CD4-positive, CD25-positive, alpha-beta regulatory T cell (primary cell): ENCODE measurements at regions not wholly inside any gene's neighbourhood (a gene's known extent, or its start where the extent isn't known, plus 50 kb on each side); places are given as distances from the start of the nearest gene placed in this dataset.

ENCODE experiments used
- ATAC-seq, 2 donors: fragments of 150-1000 bp; cut with Tn5 transposase; one replicate each; pipeline ENCODE4 v1.10.0; 2021; ENCODE audit warnings: low read depth in 2 of 2, moderate number of reproducible peaks in 2 of 2, moderate library complexity in 1 of 2
- DNase-seq, 3 donors: peaks; one replicate each; pipeline versions ENCODE4 v3.0.0 to v3.0.0-alpha.2; 2012 to 2022; ENCODE audit warnings: mixed read lengths in 1 of 3
- H3K27ac ChIP-seq: one replicate; pipeline ENCODE4 v1.7.0; 2013; ENCODE audit warnings: mild to moderate bottlenecking, low read length; ENCODE audit not compliant: insufficient read depth, poor library complexity, severe bottlenecking
- H3K27me3 ChIP-seq: one replicate; pipeline ENCODE4 v1.7.0; 2013; ENCODE audit warnings: low read length; ENCODE audit not compliant: control insufficient read depth, insufficient read depth
- H3K36me3 ChIP-seq: one replicate; pipeline ENCODE4 v1.7.0; 2013; ENCODE audit warnings: mild to moderate bottlenecking, low read length, moderate library complexity; ENCODE audit not compliant: control insufficient read depth, insufficient read depth
- H3K4me1 ChIP-seq: 2 replicates; pipeline ENCODE4 v1.7.0; 2013; ENCODE audit warnings: mild to moderate bottlenecking, low read length; ENCODE audit not compliant: insufficient read depth, control insufficient read depth, poor library complexity, severe bottlenecking
- H3K4me3 ChIP-seq: one replicate; pipeline ENCODE4 v1.7.0; 2013; ENCODE audit warnings: low read depth, mild to moderate bottlenecking, low read length, moderate library complexity
- H3K9me3 ChIP-seq, 2 experiments: 1 replicate in 1 of 2; 2 replicates in 1 of 2; pipeline ENCODE4 v1.7.0; 2013; ENCODE audit warnings: low read length in 2 of 2, mild to moderate bottlenecking in 1 of 2, moderate library complexity in 1 of 2; ENCODE audit not compliant: control insufficient read depth in 2 of 2
- H3K27ac Mint-ChIP-seq, 3 donors: one replicate each; pipeline ENCODE4 v1.8.0; 2020 to 2022; ENCODE audit warnings: mild to moderate bottlenecking in 3 of 3, mixed read lengths in 3 of 3, moderate library complexity in 2 of 3
- H3K27me3 Mint-ChIP-seq: one replicate; pipeline ENCODE4 v1.8.0; 2022; ENCODE audit warnings: mild to moderate bottlenecking, mixed read lengths
- H3K36me3 Mint-ChIP-seq: one replicate; pipeline ENCODE4 v1.8.0; 2020; ENCODE audit warnings: mixed read lengths
- H3K4me1 Mint-ChIP-seq, 4 donors: one replicate each; pipeline ENCODE4 v1.8.0; 2020 to 2022; ENCODE audit warnings: mixed read lengths in 4 of 4, mild to moderate bottlenecking in 1 of 4
- H3K4me3 Mint-ChIP-seq, 4 donors: one replicate each; pipeline ENCODE4 v1.8.0; 2020 to 2022; ENCODE audit warnings: mild to moderate bottlenecking in 4 of 4, mixed read lengths in 4 of 4, moderate library complexity in 3 of 4
- H3K9me3 Mint-ChIP-seq, 7 donors: one replicate each; pipeline ENCODE4 v1.8.0; 2020 to 2022; ENCODE audit warnings: mixed read lengths in 7 of 7, mild to moderate bottlenecking in 3 of 7, moderate library complexity in 2 of 7

DNA sequence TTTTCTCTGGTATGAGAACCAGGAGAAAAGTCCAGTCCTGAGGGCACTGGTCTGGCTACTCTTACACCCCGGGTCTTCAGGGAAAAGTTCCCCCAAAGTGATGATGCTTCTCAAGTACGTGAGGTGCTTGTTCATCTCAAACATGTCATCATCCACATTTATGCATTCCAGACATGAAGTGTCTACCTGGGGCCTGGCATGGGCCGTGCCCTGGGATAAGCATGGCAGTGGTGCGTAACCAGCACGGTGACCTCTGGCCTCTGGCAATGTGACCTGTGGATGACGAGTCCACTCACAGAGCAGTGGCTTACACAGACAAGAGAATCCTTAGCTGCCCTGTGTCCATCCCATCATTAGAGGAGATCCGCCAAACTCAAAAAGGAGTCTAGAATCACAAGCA lies 74.8 kb upstream of the LGALSL start:
- H3K27me3 ChIP-seq = no peaks in the 10 kb centered on the region
- H3K36me3 ChIP-seq = no peaks in the 10 kb centered on the region
- Mint-ChIP-seq H3K4me1 (peaks cover 2 to 6% (median 4%) of the 10 kb centered on the region in 4 donors), H3K4me3 (no peak overlapping the region), H3K36me3 (no peaks in the 10 kb centered on the region), H3K27me3 (peaks cover 4% of the 10 kb centered on the region), H3K9me3 (peaks cover 0 to 4% (median 0%) of the 10 kb centered on the region in 7 donors), H3K27ac (no peak overlapping the region)
- H3K4me3 ChIP-seq = no peak overlapping the region
- no peak overlapping the region for H3K27ac ChIP-seq
- no peaks in the 10 kb centered on the region for H3K4me1 ChIP-seq
- DNase-seq (no peak), ATAC-seq (no peak)
- H3K9me3 ChIP-seq = no peaks in the 10 kb centered on the region

DNA sequence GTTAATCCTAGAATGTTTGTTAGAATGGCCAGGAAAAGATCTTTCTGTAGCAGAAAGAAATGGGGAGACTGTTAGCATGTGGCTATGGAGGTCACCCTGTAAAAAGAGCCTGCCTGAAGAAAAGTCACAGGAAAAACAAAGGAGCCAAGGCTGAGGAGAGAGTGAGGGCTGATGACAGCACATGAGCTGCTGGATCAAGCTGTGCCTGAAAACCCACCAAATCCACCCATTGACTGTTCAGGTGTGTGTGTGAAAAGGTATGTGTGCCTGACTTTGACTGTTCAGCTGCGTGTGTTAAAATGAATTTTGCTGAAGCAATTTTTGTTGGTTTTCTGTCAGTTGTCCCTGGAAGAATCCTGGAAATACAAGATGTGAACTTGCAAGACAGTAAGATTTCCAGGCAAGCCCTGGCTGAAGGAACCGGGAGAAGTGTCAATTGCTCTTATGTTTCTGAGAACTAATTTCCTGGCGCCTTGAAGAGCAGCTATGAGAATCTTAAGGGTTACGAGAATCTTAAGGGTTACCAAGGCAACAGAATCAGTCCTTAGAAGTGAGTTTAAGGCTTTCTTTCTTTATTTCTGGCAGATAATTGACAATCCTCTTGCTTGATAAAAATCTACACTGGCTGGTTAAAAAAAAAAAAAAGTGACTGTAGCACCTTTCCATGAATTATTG lies 73.0 kb upstream of the LGALSL start:
- no peaks in the 10 kb centered on the region for H3K36me3 ChIP-seq
- no peaks in the 10 kb centered on the region for H3K9me3 ChIP-seq
- H3K36me3 Mint-ChIP-seq = no peaks in the 10 kb centered on the region
- H3K4me3 ChIP-seq = no peak overlapping the region
- ATAC-seq (no peak), DNase-seq (no peak)
- H3K4me3 Mint-ChIP-seq = no peak overlapping the region
- no peak overlapping the region for H3K27ac Mint-ChIP-seq
- H3K27ac ChIP-seq = no peak overlapping the region
- no peaks in the 10 kb centered on the region for H3K27me3 ChIP-seq
- H3K9me3 Mint-ChIP-seq = peaks cover 0 to 4% (median 0%) of the 10 kb centered on the region in 7 donors
- peaks cover 2 to 6% (median 4%) of the 10 kb centered on the region in 4 donors for H3K4me1 Mint-ChIP-seq
- peaks cover 4% of the 10 kb centered on the region for H3K27me3 Mint-ChIP-seq
- no peaks in the 10 kb centered on the region for H3K4me1 ChIP-seq

DNA sequence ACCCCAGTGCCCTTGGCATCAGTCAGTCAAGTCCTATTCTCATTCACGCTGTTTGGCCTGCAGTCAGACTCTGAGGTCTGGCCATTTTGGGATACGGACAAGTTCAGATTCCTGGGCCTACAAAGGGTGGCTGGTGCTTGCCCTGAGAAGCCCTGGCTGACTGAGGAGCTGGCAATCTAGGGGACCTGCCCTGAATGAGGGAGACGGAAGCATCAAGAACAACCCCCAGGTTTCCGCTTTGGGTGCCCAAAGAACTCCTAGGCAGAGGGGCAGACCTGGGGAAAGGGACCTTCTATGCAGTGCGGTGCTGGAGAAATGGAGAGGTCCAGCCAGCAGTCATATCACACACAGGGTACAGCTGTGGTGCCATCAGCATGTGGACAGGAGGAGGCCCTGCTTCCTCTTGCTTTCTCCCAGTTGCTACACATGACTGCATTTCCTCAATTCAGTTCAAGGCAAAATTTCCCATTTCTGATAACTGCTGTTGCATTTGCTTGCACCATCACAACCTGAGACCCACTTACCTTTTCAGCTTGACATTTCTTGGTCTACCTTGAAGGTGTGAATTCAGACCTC lies 70.9 kb upstream of the LGALSL start:
- Mint-ChIP-seq H3K4me1 (no peaks in the 10 kb centered on the region), H3K27ac (no peak overlapping the region), H3K27me3 (peaks cover 4% of the 10 kb centered on the region), H3K9me3 (peaks cover 0 to 4% (median 0%) of the 10 kb centered on the region in 7 donors), H3K36me3 (no peaks in the 10 kb centered on the region), H3K4me3 (no peak overlapping the region)
- Histone ChIP-seq H3K27ac (no peak overlapping the region), H3K4me1 (no peaks in the 10 kb centered on the region), H3K36me3 (no peaks in the 10 kb centered on the region), H3K27me3 (no peaks in the 10 kb centered on the region), H3K4me3 (no peak overlapping the region), H3K9me3 (no peaks in the 10 kb centered on the region)
- ATAC-seq = no peak
- no peak for DNase-seq

DNA sequence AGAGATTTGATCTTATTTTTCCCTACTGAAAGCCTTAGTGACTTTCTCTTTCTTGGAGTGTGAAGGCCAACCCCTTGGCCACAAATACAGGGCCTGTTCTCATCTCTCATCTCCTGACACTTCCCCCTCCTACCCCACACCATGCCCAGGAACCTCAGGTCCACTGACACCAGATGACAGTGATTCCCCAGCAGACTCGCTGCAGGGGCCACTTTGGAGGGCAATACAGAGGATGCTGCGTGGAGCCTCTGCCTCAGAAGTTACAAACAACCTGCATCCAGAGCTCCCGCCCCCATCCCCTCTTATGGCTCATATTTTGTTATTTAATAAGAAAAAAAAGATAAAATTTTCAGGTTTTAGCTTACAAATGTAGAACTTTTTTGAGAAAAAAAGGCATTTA lies 70.1 kb upstream of the LGALSL start:
- no peak overlapping the region for H3K27ac ChIP-seq
- H3K27me3 ChIP-seq = no peaks in the 10 kb centered on the region
- ATAC-seq = no peak
- no peak overlapping the region for H3K4me3 Mint-ChIP-seq
- no peaks in the 10 kb centered on the region for H3K9me3 ChIP-seq
- H3K9me3 Mint-ChIP-seq = peaks cover 0 to 4% (median 0%) of the 10 kb centered on the region in 7 donors
- peaks cover 9% of the 10 kb centered on the region for H3K27me3 Mint-ChIP-seq
- H3K4me3 ChIP-seq = no peak overlapping the region
- no peak for DNase-seq
- no peaks in the 10 kb centered on the region for H3K36me3 ChIP-seq
- H3K4me1 Mint-ChIP-seq = no peaks in the 10 kb centered on the region
- no peaks in the 10 kb centered on the region for H3K4me1 ChIP-seq
- no peak overlapping the region for H3K27ac Mint-ChIP-seq
- H3K36me3 Mint-ChIP-seq = no peaks in the 10 kb centered on the region

GRCh38 chr2:64386676-64387075 lies 67.3 kb upstream of the LGALSL start:
- no peaks in the 10 kb centered on the region for H3K4me1 ChIP-seq
- DNase-seq (no peak), ATAC-seq (no peak)
- peaks cover 14% of the 10 kb centered on the region for H3K27me3 Mint-ChIP-seq
- H3K4me1 Mint-ChIP-seq = no peaks in the 10 kb centered on the region
- no peaks in the 10 kb centered on the region for H3K36me3 Mint-ChIP-seq
- no peaks in the 10 kb centered on the region for H3K27me3 ChIP-seq
- H3K4me3 ChIP-seq = no peak overlapping the region
- H3K4me3 Mint-ChIP-seq = no peak overlapping the region
- peaks cover 0 to 17% (median 1%) of the 10 kb centered on the region in 7 donors for H3K9me3 Mint-ChIP-seq
- no peak overlapping the region for H3K27ac Mint-ChIP-seq
- H3K9me3 ChIP-seq = peaks cover 10 to 12% of the 10 kb centered on the region in 2 experiments
- H3K36me3 ChIP-seq = no peaks in the 10 kb centered on the region
- H3K27ac ChIP-seq = no peak overlapping the region

DNA sequence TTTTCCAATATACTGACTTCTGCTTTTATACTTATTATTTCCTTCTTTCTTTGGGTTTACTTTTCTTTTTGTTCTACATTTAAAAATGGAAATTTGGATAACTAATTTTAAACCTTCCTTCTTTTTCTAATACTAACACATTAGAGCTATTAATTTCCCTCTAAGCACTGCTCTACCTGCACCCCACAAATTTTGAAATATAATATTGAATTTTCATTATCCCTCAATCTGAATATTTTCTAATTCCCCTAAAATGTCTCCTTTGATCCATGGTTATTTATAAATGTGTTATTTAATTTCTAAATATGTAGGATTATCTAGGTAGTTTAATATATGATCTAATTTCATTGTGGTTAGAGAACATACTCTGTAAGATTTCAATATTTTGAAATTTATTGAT lies 63.4 kb upstream of the LGALSL start:
- Mint-ChIP-seq H3K27ac (no peak overlapping the region), H3K27me3 (peaks cover 22% of the 10 kb centered on the region), H3K9me3 (peaks cover 0 to 19% (median 3%) of the 10 kb centered on the region in 7 donors), H3K36me3 (no peaks in the 10 kb centered on the region), H3K4me3 (no peak overlapping the region), H3K4me1 (no peaks in the 10 kb centered on the region)
- Histone ChIP-seq H3K27me3 (no peaks in the 10 kb centered on the region), H3K9me3 (peaks cover 10 to 12% of the 10 kb centered on the region in 2 experiments), H3K4me1 (no peaks in the 10 kb centered on the region), H3K27ac (no peak overlapping the region), H3K4me3 (no peak overlapping the region), H3K36me3 (no peaks in the 10 kb centered on the region)
- ATAC-seq (no peak), DNase-seq (no peak)

DNA sequence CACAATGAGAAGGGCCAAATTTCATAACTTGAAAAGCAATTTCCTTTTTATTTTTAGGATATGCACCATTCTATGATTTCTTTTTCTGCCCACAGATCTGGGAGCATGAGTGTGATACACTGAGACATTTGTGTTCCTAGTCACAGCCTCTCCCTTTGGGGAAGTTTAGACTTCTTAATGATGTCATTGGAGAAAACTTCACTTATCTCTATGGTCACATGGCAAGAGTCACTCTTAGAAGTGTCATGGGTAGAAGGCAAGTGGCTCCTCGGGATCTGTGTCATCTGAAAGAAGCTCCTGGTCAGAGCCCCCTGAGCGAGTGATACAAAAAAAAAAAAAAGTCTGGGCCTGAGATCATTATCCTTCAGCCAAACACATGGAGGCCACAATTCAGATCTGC lies 62.5 kb upstream of the LGALSL start:
- peaks cover 0 to 19% (median 5%) of the 10 kb centered on the region in 7 donors for H3K9me3 Mint-ChIP-seq
- H3K27ac ChIP-seq = no peak overlapping the region
- DNase-seq = no peak
- no peak overlapping the region for H3K4me3 ChIP-seq
- no peak overlapping the region for H3K27ac Mint-ChIP-seq
- no peaks in the 10 kb centered on the region for H3K36me3 ChIP-seq
- peak overlapping the region in 1 of 4 donors; percentile 83 for H3K4me3 Mint-ChIP-seq
- peaks cover 10 to 12% of the 10 kb centered on the region in 2 experiments for H3K9me3 ChIP-seq
- no peaks in the 10 kb centered on the region for H3K4me1 ChIP-seq
- ATAC-seq = no peak
- no peaks in the 10 kb centered on the region for H3K4me1 Mint-ChIP-seq
- no peaks in the 10 kb centered on the region for H3K36me3 Mint-ChIP-seq
- no peaks in the 10 kb centered on the region for H3K27me3 ChIP-seq
- peaks cover 22% of the 10 kb centered on the region for H3K27me3 Mint-ChIP-seq

DNA sequence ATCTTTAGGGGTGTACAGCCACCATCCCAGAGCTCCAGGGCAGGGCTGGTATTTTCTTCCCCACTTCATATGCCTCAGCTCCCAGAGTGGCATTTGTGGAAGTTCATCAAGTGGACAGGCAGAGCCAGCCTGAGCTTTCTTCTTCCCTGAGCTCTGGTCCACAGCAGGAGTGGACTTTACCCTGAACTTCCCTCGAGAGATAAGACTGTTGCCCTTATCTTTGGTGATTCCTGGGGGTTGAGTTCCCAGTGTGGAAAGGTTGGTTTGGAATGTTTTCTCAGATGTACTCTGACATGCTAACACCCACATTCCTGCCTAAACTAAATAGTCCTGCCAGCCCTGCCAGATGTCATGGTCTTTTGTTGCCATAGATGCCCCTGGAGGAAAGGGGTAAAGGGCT lies 62.0 kb upstream of the LGALSL start:
- H3K4me1 Mint-ChIP-seq = no peaks in the 10 kb centered on the region
- H3K4me1 ChIP-seq = no peaks in the 10 kb centered on the region
- peaks cover 22% of the 10 kb centered on the region for H3K27me3 Mint-ChIP-seq
- no peak overlapping the region for H3K27ac Mint-ChIP-seq
- peaks cover 0 to 19% (median 5%) of the 10 kb centered on the region in 7 donors for H3K9me3 Mint-ChIP-seq
- H3K36me3 ChIP-seq = no peaks in the 10 kb centered on the region
- DNase-seq (no peak), ATAC-seq (no peak)
- peaks cover 10 to 12% of the 10 kb centered on the region in 2 experiments for H3K9me3 ChIP-seq
- H3K27me3 ChIP-seq = no peaks in the 10 kb centered on the region
- no peaks in the 10 kb centered on the region for H3K36me3 Mint-ChIP-seq
- H3K4me3 Mint-ChIP-seq = no peak overlapping the region
- no peak overlapping the region for H3K4me3 ChIP-seq
- no peak overlapping the region for H3K27ac ChIP-seq
